ENCODE measurements at regions not wholly inside any gene's neighbourhood (a gene's known extent, or its start where the extent isn't known, plus 50 kb on each side); places are given as distances from the start of the nearest gene placed in this dataset.
A peak's percentile ranks its signal among the peaks of the same experiment; 100 is the strongest.

- Histone ChIP-seq H3K27me3 (ENCODE audit: control insufficient read depth, insufficient read depth, low read length) (peaks cover 2% of the 10 kb centered on the region), H3K27ac (ENCODE audit: insufficient read depth, low read length) (no peak overlapping the region), H3K4me3 (replicated peaks in 1 of 4; ENCODE audit: control extremely low read depth in 1 of 4, insufficient read depth in 1 of 4, low read depth in 3 of 4, low read length in 4 of 4) (no peak overlapping the region), H3K9ac (ENCODE audit: insufficient read depth, low read length) (no peak overlapping the region), H3K9me3 (ENCODE audit: control insufficient read depth, insufficient read depth, low read depth, low read length) (no peaks in the 10 kb centered on the region), H3K36me3 (ENCODE audit: control insufficient read depth, insufficient read depth, low read length) (no peaks in the 10 kb centered on the region), H4K20me1 (ENCODE audit: control insufficient read depth, extremely low read depth, insufficient read depth, low read length) (no peaks in the 10 kb centered on the region), H3K79me2 (ENCODE audit: control insufficient read depth, insufficient read depth, low read length) (no peaks in the 10 kb centered on the region), H3K4me2 (ENCODE audit: extremely low read depth, insufficient read depth, low read length) (no peak overlapping the region), H2AFZ (ENCODE audit: low read length) (no peak overlapping the region), H3K4me1 (ENCODE audit: control insufficient read depth, extremely low read depth, insufficient read depth, low read length) (no peaks in the 10 kb centered on the region)
- TF ChIP-seq CTCF (conservative IDR thresholded peaks at IDR 0.05 in 1 of 2, IDR thresholded peaks at IDR 0.05 in 1 of 2; ENCODE audit: low read depth in 1 of 2, low read length in 2 of 2) (no peak), EZH2 (IDR thresholded peaks at IDR 0.05; ENCODE audit: low read length, missing control alignments) (no peak)
- no peak for DNase-seq (ENCODE audit: low read depth in 2 of 2)
Measured at GRCh38 chr11:34755671-34756070, 134.8 kb downstream of the EHF start.

- Histone ChIP-seq H3K9me3 (ENCODE audit: control insufficient read depth, insufficient read depth, low read depth, low read length) (no peaks in the 10 kb centered on the region), H3K4me1 (ENCODE audit: control insufficient read depth, extremely low read depth, insufficient read depth, low read length) (peaks cover 2% of the 10 kb centered on the region), H2AFZ (ENCODE audit: low read length) (no peak overlapping the region), H3K27me3 (ENCODE audit: control insufficient read depth, insufficient read depth, low read length) (peaks cover 2% of the 10 kb centered on the region), H3K4me2 (ENCODE audit: extremely low read depth, insufficient read depth, low read length) (no peak overlapping the region), H3K9ac (ENCODE audit: insufficient read depth, low read length) (no peak overlapping the region), H3K4me3 (replicated peaks in 1 of 4; ENCODE audit: control extremely low read depth in 1 of 4, insufficient read depth in 1 of 4, low read depth in 3 of 4, low read length in 4 of 4) (no peak overlapping the region), H3K27ac (ENCODE audit: insufficient read depth, low read length) (no peak overlapping the region), H3K79me2 (ENCODE audit: control insufficient read depth, insufficient read depth, low read length) (no peaks in the 10 kb centered on the region), H3K36me3 (ENCODE audit: control insufficient read depth, insufficient read depth, low read length) (no peaks in the 10 kb centered on the region), H4K20me1 (ENCODE audit: control insufficient read depth, extremely low read depth, insufficient read depth, low read length) (no peaks in the 10 kb centered on the region)
- peak in 1 of 2 donors; percentile 92 for DNase-seq (ENCODE audit: low read depth in 2 of 2)
- TF ChIP-seq CTCF (conservative IDR thresholded peaks at IDR 0.05 in 1 of 2, IDR thresholded peaks at IDR 0.05 in 1 of 2; ENCODE audit: low read depth in 1 of 2, low read length in 2 of 2): no peak
- TF ChIP-seq EZH2 (IDR thresholded peaks at IDR 0.05; ENCODE audit: low read length, missing control alignments): no peak
Measured at GRCh38 chr11:34754171-34754823, 133.4 kb downstream of the EHF start.

- Histone ChIP-seq H3K4me1 (ENCODE audit: control insufficient read depth, extremely low read depth, insufficient read depth, low read length) (peaks cover 2% of the 10 kb centered on the region), H3K9me3 (ENCODE audit: control insufficient read depth, insufficient read depth, low read depth, low read length) (no peaks in the 10 kb centered on the region), H3K9ac (ENCODE audit: insufficient read depth, low read length) (no peak overlapping the region), H3K4me3 (replicated peaks in 1 of 4; ENCODE audit: control extremely low read depth in 1 of 4, insufficient read depth in 1 of 4, low read depth in 3 of 4, low read length in 4 of 4) (no peak overlapping the region), H4K20me1 (ENCODE audit: control insufficient read depth, extremely low read depth, insufficient read depth, low read length) (no peaks in the 10 kb centered on the region), H3K36me3 (ENCODE audit: control insufficient read depth, insufficient read depth, low read length) (no peaks in the 10 kb centered on the region), H3K79me2 (ENCODE audit: control insufficient read depth, insufficient read depth, low read length) (no peaks in the 10 kb centered on the region), H3K27me3 (ENCODE audit: control insufficient read depth, insufficient read depth, low read length) (peaks cover 2% of the 10 kb centered on the region), H3K4me2 (ENCODE audit: extremely low read depth, insufficient read depth, low read length) (no peak overlapping the region), H3K27ac (ENCODE audit: insufficient read depth, low read length) (no peak overlapping the region), H2AFZ (ENCODE audit: low read length) (no peak overlapping the region)
- DNase-seq (ENCODE audit: low read depth in 2 of 2): peak; percentile 4 to 45
- TF ChIP-seq CTCF (conservative IDR thresholded peaks at IDR 0.05 in 1 of 2, IDR thresholded peaks at IDR 0.05 in 1 of 2; ENCODE audit: low read depth in 1 of 2, low read length in 2 of 2) (no peak), EZH2 (IDR thresholded peaks at IDR 0.05; ENCODE audit: low read length, missing control alignments) (no peak)
Measured at GRCh38 chr11:34750692-34751405, 130.0 kb downstream of the EHF start.
